HepG2 (cell line): ENCODE measurements at regions not wholly inside any gene's neighbourhood (a gene's known extent, or its start where the extent isn't known, plus 50 kb on each side); places are given as distances from the start of the nearest gene placed in this dataset.

Source experiments
- ATAC-seq: fragments of 200-7000 bp; cut with Tn5 transposase; 3 replicates; pipeline ENCODE4 v1.9.1; 2020; ENCODE audit warnings: mild to moderate bottlenecking, moderate library complexity
- BruUV-seq: library from RNA; stranded (reverse); fragments of 400-500 nt; replicated peaks from 2 replicates; lab custom pipeline; 2021; lab: Mats Ljungman, UMichigan
- CTCF ChIA-PET: fragments of 300-600 bp; formaldehyde crosslinking; extraction: SDS; loops from one replicate; lab custom pipeline; 2021; ENCODE audit warnings: low total read pairs, inconsistent platforms, low intra/inter-chr PET ratio; lab: Yijun Ruan, JAX
- POLR2A ChIA-PET: fragments of 350-600 bp; sonication (Branson Sonifier 250); formaldehyde crosslinking; loops from one replicate; lab custom pipeline; 2020; ENCODE audit warnings: antibody characterized with exemption, inconsistent platforms; lab: Yijun Ruan, JAX
- DNase-seq: peaks from one replicate; pipeline ENCODE4 v3.0.0-alpha.2; 2015; ENCODE audit warnings: low spot score
- FAIRE-seq: peaks from 3 replicates; lab custom pipeline; 2011; peaks lifted over from hg19 to GRCh38; lab: Jason Lieb, UNC
- H2AFZ ChIP-seq: one replicate; pipeline ENCODE4 v1.6.1; 2011; ENCODE audit warnings: low read length, inconsistent platforms
- H3K27ac ChIP-seq: fragments of 300-600 bp; 3 replicates; pipeline ENCODE4 v1.8.0; 2011; ENCODE audit warnings: mixed run types, mild to moderate bottlenecking, mixed read lengths, low read length, inconsistent platforms; ENCODE audit not compliant: insufficient read depth; ENCODE audit errors: extremely low read length
- H3K27me3 ChIP-seq, 2 experiments: fragments of 200-600 bp in 1 of 2; 2 replicates in 1 of 2; 3 replicates in 1 of 2; pipeline versions ENCODE4 v1.6.0 to v1.8.0; 2011; ENCODE audit warnings: low read length in 2 of 2, mild to moderate bottlenecking in 2 of 2, moderate library complexity in 2 of 2, inconsistent platforms in 1 of 2; ENCODE audit not compliant: insufficient read depth in 2 of 2, control insufficient read depth in 1 of 2
- H3K36me3 ChIP-seq, 2 experiments: fragments of 200-600 bp in 1 of 2; replicated peaks in 1 of 2; 2 replicates in 1 of 2; 3 replicates in 1 of 2; pipeline versions ENCODE4 v1.5.1 to v1.8.0; 2011; ENCODE audit warnings: low read length in 2 of 2, inconsistent platforms in 1 of 2; ENCODE audit not compliant: insufficient read depth in 2 of 2, control insufficient read depth in 1 of 2
- H3K4me1 ChIP-seq: 2 replicates; pipeline ENCODE4 v1.5.1; 2012; ENCODE audit warnings: low read length, inconsistent platforms; ENCODE audit not compliant: insufficient read depth
- H3K4me2 ChIP-seq: 2 replicates; pipeline ENCODE4 v1.6.0; 2011; ENCODE audit warnings: low read depth, low read length, inconsistent platforms
- H3K4me3 ChIP-seq, 3 experiments: fragments of 200-600 bp in 1 of 3; sonication (generic), shearing (Covaris generic) in 1 of 3; replicated peaks in 1 of 3; 2 replicates each; pipeline ENCODE4 v1.5.1; 2011 to 2016; ENCODE audit warnings: low read length in 3 of 3, inconsistent platforms in 2 of 3, low read depth in 2 of 3, mild to moderate bottlenecking in 2 of 3, control low read depth in 1 of 3, mixed read lengths in 1 of 3; ENCODE audit not compliant: insufficient read depth in 1 of 3
- H3K79me2 ChIP-seq: one replicate; pipeline ENCODE4 v1.6.1; 2011; ENCODE audit warnings: low read length, inconsistent platforms; ENCODE audit not compliant: insufficient read depth
- H3K9ac ChIP-seq: 2 replicates; pipeline ENCODE4 v1.6.0; 2011; ENCODE audit warnings: mild to moderate bottlenecking, low read depth, low read length, inconsistent platforms; ENCODE audit not compliant: insufficient read depth
- H3K9me3 ChIP-seq: 2 replicates; pipeline ENCODE4 v1.5.1; 2012; ENCODE audit warnings: mild to moderate bottlenecking, low read length
- H4K20me1 ChIP-seq: 2 replicates; pipeline ENCODE4 v1.6.0; 2011; ENCODE audit warnings: inconsistent platforms, mild to moderate bottlenecking, low read length, moderate library complexity; ENCODE audit not compliant: insufficient read depth
- BRCA1 ChIP-seq: sonication (generic); formaldehyde crosslinking; IDR thresholded peaks from 2 replicates; pipeline ENCODE4 v1.4.0; 2020; ENCODE audit warnings: missing genetic modification reagents
- CREB3 ChIP-seq: sonication (generic); formaldehyde crosslinking; IDR thresholded peaks from 2 replicates; pipeline ENCODE4 v1.5.0; 2020; ENCODE audit warnings: missing genetic modification reagents
- ELF1 ChIP-seq: sonication (generic); formaldehyde crosslinking; IDR thresholded peaks from 2 replicates; pipeline ENCODE4 v1.4.0; 2020; ENCODE audit warnings: missing genetic modification reagents
- NONO ChIP-seq, 2 experiments: fragments of 450-650 bp in 1 of 2; sonication (generic) in 1 of 2; formaldehyde crosslinking in 1 of 2; IDR thresholded peaks in 1 of 2; conservative IDR thresholded peaks in 1 of 2; 2 replicates each; pipeline versions ENCODE4 v1.6.1 to v1.8.0; 2017 to 2022; ENCODE audit warnings: mild to moderate bottlenecking in 1 of 2, missing genetic modification reagents in 1 of 2, moderate library complexity in 1 of 2
- NR2F6 ChIP-seq, 2 experiments: IDR thresholded peaks; 2 replicates each; pipeline ENCODE4 v1.6.1; 2016; ENCODE audit warnings: antibody characterized with exemption in 1 of 2, mild to moderate bottlenecking in 1 of 2
- SMAD9 ChIP-seq: sonication (generic); formaldehyde crosslinking; IDR thresholded peaks from 2 replicates; pipeline ENCODE4 v1.5.1; 2020; ENCODE audit warnings: mild to moderate bottlenecking, missing genetic modification reagents
- TMF1 ChIP-seq: sonication (generic); formaldehyde crosslinking; IDR thresholded peaks from 2 replicates; pipeline ENCODE4 v1.8.1; 2022; ENCODE audit warnings: low read depth, missing genetic modification reagents
- ZBTB2 ChIP-seq: sonication (generic); formaldehyde crosslinking; IDR thresholded peaks from 2 replicates; pipeline ENCODE4 v1.8.0; 2022; ENCODE audit warnings: low read depth, missing genetic modification reagents
- ZNF749 ChIP-seq: sonication (generic); formaldehyde crosslinking; IDR thresholded peaks from 2 replicates; pipeline ENCODE4 v1.8.0; 2022; ENCODE audit warnings: mild to moderate bottlenecking, missing genetic modification reagents, moderate library complexity, borderline replicate concordance
- ZSCAN30 ChIP-seq: sonication (generic); formaldehyde crosslinking; IDR thresholded peaks from 2 replicates; pipeline ENCODE4 v1.5.0; 2020; ENCODE audit warnings: mild to moderate bottlenecking, missing genetic modification reagents
- WGBS: methylation state at CpG from one replicate; pipeline ENCODE4 v1.1.6; 2017; ENCODE audit warnings: low lambda C conversion rate; 5-methylcytosine and 5-hydroxymethylcytosine counted together
- in situ Hi-C: cut with HindIII; loops from 2 replicates; pipeline ENCODE4 v1.10.0; 2017; ENCODE audit warnings: low pct_unique_long_range_greater_than_20kb; ENCODE audit not compliant: extremely low pct_ligation_motif_present
- intact Hi-C: fragments of 100-400 bp; cut with micrococcal nuclease; formaldehyde crosslinking; loops from one replicate; pipeline ENCODE4 v1.10.0; 2022; ENCODE audit not compliant: unreplicated experiment
- TF ChIP-seq, protein P1 (sequence below): sonication (generic); formaldehyde crosslinking; IDR thresholded peaks from 2 replicates; pipeline ENCODE4 v1.5.0; 2020; ENCODE audit warnings: missing genetic modification reagents, mild to moderate bottlenecking, borderline replicate concordance

DNA sequence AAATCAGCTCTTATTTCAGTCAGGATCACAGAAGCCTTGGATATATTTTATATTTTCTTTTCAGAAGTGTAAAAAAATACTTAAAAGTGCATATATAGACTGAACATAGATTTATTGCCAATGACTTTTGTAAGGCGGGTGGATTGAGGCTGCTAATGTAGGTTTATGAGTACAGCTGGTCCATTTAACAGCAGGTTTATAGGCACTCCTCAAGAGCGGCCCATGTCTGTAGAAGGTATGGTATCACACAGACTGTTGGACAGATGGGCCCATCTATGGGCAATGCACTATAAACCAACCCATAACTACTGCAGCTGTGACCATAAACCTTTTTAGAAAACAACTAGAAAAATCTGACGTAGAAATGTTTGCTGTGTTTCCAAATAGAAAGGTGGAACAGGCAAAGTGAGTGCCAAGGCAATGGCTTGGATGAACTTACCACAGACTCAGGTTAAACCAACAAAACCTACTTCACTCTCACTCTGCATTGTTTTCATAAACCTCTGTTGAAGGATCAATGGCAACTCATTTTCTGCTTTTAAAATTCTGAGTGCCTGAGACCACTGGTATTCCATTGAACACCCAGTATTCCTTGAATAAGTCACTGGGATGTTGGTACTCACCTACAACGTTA lies 170.6 kb upstream of the EYA4 start:
- ChIA-PET CTCF (no interaction called here), POLR2A (no interaction called here)
- Histone ChIP-seq H4K20me1 (no peaks in the 10 kb centered on the region), H3K4me1 (no peaks in the 10 kb centered on the region), H3K4me3 (no peak overlapping the region), H3K9me3 (no peaks in the 10 kb centered on the region), H3K27me3 (no peaks in the 10 kb centered on the region), H2AFZ (no peak overlapping the region), H3K9ac (no peak overlapping the region), H3K4me2 (no peak overlapping the region), H3K79me2 (no peaks in the 10 kb centered on the region), H3K27ac (no peak overlapping the region), H3K36me3 (no peaks in the 10 kb centered on the region)
- no TSS peak for BruUV-seq
- FAIRE-seq (no peak), ATAC-seq (no peak), DNase-seq (no peak)
- 13% methylated on average over 4 of the region's 4 CpGs for WGBS
- TF ChIP-seq ELF1 (CRISPR knock-in tag) = no peak
- no peak for TF ChIP-seq NR2F6 (IDR thresholded peaks at IDR 0.05)
- no peak for TF ChIP-seq NR2F6 (CRISPR knock-in tag; IDR thresholded peaks at IDR 0.05)
- TF ChIP-seq BRCA1 (CRISPR knock-in tag) = no peak
- TF ChIP-seq CREB3 = no peak
- no peak for TF ChIP-seq ZBTB2 (CRISPR knock-in tag)
- TF ChIP-seq ZSCAN30 (CRISPR knock-in tag) = no peak
- no peak for TF ChIP-seq SMAD9 (CRISPR knock-in tag)
- no peak for TF ChIP-seq NONO (IDR thresholded peaks at IDR 0.05)
- no peak for TF ChIP-seq NONO (CRISPR knock-in tag; conservative IDR thresholded peaks at IDR 0.05)
- TF ChIP-seq, protein P1, sequence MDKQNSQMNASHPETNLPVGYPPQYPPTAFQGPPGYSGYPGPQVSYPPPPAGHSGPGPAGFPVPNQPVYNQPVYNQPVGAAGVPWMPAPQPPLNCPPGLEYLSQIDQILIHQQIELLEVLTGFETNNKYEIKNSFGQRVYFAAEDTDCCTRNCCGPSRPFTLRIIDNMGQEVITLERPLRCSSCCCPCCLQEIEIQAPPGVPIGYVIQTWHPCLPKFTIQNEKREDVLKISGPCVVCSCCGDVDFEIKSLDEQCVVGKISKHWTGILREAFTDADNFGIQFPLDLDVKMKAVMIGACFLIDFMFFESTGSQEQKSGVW = no peak
- TF ChIP-seq TMF1 (CRISPR knock-in tag) = no peak
- no peak for TF ChIP-seq ZNF749 (CRISPR knock-in tag)
- in situ Hi-C loops = no loop called here
- intact Hi-C loops = no loop called here
